ENCODE measurements at regions not wholly inside any gene's neighbourhood (a gene's known extent, or its start where the extent isn't known, plus 50 kb on each side); places are given as distances from the start of the nearest gene placed in this dataset.

- TF ChIP-seq, protein P1, sequence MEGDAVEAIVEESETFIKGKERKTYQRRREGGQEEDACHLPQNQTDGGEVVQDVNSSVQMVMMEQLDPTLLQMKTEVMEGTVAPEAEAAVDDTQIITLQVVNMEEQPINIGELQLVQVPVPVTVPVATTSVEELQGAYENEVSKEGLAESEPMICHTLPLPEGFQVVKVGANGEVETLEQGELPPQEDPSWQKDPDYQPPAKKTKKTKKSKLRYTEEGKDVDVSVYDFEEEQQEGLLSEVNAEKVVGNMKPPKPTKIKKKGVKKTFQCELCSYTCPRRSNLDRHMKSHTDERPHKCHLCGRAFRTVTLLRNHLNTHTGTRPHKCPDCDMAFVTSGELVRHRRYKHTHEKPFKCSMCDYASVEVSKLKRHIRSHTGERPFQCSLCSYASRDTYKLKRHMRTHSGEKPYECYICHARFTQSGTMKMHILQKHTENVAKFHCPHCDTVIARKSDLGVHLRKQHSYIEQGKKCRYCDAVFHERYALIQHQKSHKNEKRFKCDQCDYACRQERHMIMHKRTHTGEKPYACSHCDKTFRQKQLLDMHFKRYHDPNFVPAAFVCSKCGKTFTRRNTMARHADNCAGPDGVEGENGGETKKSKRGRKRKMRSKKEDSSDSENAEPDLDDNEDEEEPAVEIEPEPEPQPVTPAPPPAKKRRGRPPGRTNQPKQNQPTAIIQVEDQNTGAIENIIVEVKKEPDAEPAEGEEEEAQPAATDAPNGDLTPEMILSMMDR (IDR thresholded peaks at IDR 0.05) = no peak
- no peak for TF ChIP-seq POLR2A (IDR thresholded peaks at IDR 0.05)
Observed at GRCh38 chr5:114311281-114311680, 50.6 kb upstream of the KCNN2 start.
